Urothelium cell line (cell line): ENCODE measurements at regions not wholly inside any gene's neighbourhood (a gene's known extent, or its start where the extent isn't known, plus 50 kb on each side); places are given as distances from the start of the nearest gene placed in this dataset.

Experiments used
- DNase-seq: peaks from one replicate; pipeline ENCODE4 v3.0.0; 2011; ENCODE audit warnings: low spot score, mixed read lengths
- FAIRE-seq: peaks from 2 replicates; lab custom pipeline; 2011; peaks lifted over from hg19 to GRCh38; lab: Jason Lieb, UNC

DNA sequence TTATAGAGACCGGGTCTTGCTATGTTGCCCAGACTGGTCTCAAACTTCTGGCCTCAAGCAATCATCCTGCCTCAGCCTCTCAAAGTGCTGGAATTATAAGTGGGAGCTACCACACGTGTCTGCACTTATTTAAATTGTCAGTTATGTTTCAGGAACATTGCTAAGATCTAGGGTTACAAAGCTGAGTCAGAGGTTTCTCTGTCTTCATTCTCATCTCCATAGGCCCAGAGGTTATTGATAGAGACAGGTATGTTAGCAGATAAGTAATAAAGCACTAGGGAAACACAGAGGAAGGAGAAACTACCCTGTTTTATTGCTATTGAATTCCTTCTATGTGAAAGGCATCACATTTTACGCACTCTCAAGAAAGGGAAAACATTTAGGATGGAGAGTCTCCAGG lies 214.1 kb downstream of the REEP3 start:
- DNase-seq (no peak), FAIRE-seq (no peak)

DNA sequence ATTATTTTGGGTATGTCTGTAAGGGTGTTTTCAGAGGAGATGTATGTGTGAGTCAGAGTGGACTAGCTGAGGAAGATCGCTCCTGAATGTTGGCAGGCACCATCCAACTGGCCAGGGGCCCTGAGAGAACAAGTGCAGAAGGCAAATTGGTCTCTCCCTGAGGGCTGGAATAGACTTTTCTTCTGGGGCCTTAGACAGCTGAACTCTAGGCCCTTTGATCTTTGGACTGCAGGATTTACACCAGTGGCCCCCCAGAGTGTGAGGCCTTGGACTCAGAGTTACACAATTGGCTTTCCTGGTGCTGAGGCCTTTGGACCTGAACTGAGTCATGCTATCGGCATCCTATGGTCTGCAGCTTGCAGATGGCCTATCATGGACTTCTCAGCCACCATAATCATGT lies 217.2 kb downstream of the REEP3 start:
- FAIRE-seq = peak; percentile 42
- DNase-seq = peak; percentile 35

- FAIRE-seq (no peak), DNase-seq (no peak)
These were observed 223.1 kb downstream of the REEP3 start for GRCh38 chr10:63744060-63744941.

- DNase-seq (no peak), FAIRE-seq (no peak)
These were observed 228.7 kb downstream of the REEP3 start for GRCh38 chr10:63749915-63750314.

GRCh38 chr10:63751836-63752235 lies 230.6 kb downstream of the REEP3 start:
- FAIRE-seq (no peak), DNase-seq (no peak)

GRCh38 chr10:63752318-63752717 lies 231.1 kb downstream of the REEP3 start:
- no peak for DNase-seq
- FAIRE-seq = no peak

DNA sequence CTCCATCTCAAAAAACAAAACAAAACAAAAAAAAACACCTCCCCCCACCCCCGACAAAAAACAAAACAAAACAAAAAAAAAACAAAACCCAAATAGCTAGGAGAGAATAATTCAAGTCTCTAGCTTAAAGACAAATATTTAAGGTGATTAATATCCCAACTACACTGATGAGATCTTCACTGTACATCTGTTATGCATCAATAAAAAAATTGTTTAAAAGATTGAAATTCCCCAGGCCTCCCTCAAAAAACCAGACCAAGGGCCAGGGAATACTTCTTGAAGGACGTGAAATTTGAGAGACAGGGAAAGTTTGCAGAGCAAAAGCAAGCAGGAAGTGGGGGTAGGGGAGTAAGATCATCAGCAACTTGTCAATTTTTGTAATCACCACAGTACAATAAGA lies 232.6 kb downstream of the REEP3 start:
- DNase-seq (no peak), FAIRE-seq (no peak)

- DNase-seq = no peak
- FAIRE-seq = no peak
These were observed 234.2 kb downstream of the REEP3 start for GRCh38 chr10:63755441-63755840.

DNA sequence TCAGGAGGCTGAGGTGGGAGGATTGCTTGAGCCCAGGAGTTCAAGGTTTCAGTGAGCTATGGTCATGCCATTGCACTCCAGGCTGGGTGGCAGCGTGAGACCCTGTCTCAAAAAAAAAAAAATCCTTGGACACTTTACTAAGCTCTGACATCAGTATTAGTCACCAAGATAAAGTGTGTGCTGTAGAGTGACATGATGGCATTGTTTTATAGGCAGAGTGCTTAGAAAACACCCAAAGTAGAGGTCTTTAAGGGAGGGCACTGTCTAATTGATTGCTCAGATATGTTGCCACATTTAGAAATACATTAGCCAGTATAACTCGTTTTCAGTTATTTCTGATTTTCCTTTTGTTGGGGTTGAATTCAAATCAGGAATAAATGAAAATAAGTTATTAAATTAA lies 235.9 kb downstream of the REEP3 start:
- DNase-seq (no peak), FAIRE-seq (no peak)

DNA sequence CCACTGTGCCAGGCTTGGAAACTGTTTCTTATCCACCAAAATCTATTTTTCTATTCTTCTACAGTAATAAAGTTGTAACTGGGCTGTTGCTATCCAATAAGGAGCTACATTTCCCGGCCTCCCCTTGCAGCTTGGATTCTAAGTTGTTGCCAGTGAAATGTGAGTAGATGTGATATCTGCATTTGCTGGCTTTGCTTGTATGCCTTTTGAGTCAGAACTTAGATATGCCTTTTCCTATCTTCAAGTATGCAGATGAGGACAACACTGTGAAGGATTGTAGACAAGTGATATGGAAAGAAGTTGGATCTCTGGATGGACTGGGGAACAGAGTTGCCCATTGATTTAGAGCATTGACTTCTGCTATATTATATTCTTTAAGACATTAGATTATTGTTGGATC lies 236.9 kb downstream of the REEP3 start:
- DNase-seq (no peak), FAIRE-seq (no peak)

- DNase-seq = no peak
- no peak for FAIRE-seq
These were observed 238.1 kb downstream of the REEP3 start for GRCh38 chr10:63759335-63759734.

DNA sequence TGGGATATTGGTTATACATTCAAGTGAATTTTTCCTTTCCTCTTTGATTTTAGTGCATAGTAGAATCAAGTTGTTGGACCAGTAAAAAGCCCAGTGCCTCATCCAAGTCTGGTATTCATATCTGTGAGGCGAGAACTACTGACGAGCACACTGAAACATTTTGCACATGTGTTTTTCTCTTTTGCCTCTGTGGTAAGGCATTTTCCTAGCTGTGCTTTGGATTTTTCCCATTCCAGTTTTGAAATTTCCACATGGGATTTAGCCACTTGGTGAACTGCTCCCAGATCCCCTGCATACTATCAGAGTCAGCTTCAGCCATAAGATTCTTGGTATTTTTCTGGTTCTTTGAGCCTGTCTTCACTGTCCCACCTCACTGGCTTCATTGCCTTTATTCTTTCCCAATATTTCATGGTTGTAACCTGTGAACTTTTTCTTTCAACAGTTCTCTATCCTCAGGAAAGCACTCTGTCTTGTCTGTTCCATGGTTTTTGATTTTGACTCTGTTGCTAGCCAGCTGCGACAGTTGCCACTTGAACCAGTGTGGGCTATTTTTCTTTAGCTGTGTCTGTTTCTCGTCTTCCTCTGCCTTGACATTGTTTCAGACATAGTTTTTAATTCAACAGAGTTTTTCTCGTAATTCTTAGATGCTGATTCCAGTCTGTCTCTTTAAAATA lies 239.0 kb downstream of the REEP3 start:
- no peak for FAIRE-seq
- no peak for DNase-seq

DNA sequence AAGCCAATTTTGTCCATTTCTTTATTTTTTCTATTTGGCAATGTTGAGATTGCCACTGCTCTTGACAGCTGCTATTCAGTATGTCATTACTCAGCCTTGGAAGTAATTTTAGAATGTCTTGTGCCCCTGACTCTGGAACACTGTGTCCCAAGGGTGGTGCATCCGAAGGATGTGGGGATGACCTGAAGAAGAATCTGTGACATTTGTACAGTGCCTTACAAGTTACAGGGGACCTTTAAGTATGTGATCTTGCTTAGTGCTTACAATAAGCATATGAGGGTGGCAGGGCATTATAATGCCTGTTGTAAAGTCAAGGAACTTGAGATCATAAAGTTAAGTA lies 239.5 kb downstream of the REEP3 start:
- DNase-seq (no peak), FAIRE-seq (peak; percentile 42)

- DNase-seq (no peak), FAIRE-seq (no peak)
These were observed 240.0 kb downstream of the REEP3 start for GRCh38 chr10:63761243-63761642.

DNA sequence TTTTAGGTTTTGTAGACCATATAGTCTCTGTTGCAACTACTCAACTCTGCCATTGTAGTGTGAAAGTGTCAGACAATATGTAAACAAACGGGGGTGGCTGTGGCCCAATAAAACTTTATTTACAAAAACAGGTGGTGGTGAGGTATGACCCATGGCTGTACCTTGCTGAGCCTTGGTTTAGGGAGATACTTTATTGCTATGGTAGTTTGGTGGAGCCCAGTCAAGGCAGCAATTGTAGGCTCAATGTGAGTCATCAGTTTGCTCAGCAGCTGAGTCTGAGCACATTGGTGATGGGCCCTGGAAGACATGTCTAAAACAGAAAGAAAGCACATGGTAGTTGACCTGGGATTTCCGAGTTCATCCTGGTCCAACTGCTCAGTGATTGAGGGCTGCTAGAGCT lies 242.5 kb downstream of the REEP3 start:
- DNase-seq (peak; percentile 32), FAIRE-seq (no peak)

DNA sequence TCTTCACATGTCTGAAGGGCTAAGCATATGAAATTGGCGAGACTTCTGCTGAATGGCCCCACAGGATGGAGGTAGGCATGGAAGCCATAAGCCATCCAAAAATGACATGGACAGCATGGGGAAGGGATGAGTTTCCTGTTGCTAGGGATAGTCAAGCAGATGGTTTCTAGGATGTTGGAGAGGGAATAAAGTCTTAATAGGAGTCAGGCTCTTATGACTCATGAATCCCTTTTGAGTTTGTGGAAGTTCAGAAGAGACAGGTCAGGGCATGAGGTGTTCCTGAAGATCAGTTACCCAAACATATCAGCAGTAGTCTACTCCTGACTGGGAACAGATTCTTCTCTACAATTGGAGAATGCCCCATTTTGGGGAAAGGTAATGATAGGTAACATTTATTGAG lies 243.9 kb downstream of the REEP3 start:
- FAIRE-seq = no peak
- DNase-seq = no peak

DNA sequence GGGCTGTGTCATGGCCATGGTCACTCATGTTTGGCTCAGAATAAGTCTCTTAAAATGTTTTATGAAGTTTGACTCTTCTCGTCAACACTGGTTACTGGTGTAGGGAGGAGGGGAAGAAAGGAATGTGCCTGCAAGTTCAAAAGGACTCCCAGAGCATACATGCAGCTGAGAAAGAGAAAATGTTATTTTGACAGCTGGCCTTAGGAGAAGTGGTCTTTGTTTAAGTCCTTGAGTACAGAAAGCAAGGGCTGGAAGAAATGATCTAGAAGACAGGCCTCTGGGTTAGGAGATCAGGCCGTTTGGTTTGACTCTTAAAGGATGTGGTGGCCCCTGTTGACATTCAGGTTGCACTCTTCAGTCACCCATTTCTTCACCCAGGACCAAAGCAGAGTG lies 245.5 kb downstream of the REEP3 start:
- FAIRE-seq = no peak
- DNase-seq = no peak

DNA sequence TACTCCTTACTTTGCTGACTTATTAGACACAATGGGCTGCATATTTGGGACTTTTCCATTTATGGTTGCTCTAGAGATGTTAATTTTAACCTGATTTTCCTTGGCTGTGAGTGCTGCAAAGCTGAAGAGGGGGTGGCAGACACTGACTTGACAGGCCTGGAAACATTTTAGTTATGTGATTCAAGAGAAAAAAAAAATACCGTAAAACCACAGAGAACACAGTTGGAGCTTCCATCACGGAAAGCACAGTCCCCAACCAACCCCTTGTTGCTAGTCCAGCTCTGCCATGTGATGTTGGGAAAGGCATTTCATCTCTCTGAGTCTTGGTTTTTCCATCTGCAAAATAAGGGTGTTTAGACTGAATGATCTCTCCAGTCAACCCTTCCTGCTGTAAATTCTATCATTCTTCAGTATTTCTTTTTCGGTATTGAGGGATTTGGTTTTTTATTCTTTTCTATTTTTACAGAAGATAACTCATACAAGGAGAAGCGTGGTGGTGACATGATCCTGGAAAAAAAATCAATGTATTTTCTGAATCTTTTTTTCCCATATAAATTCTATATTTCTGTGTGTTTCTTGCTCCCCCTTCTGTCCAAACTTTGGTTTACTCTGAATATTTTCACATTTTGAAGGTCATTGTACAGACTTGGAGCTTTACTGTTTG lies 246.1 kb downstream of the REEP3 start:
- DNase-seq (no peak), FAIRE-seq (no peak)

- DNase-seq = no peak
- no peak for FAIRE-seq
These were observed 248.2 kb downstream of the REEP3 start for GRCh38 chr10:63769367-63769766.

DNA sequence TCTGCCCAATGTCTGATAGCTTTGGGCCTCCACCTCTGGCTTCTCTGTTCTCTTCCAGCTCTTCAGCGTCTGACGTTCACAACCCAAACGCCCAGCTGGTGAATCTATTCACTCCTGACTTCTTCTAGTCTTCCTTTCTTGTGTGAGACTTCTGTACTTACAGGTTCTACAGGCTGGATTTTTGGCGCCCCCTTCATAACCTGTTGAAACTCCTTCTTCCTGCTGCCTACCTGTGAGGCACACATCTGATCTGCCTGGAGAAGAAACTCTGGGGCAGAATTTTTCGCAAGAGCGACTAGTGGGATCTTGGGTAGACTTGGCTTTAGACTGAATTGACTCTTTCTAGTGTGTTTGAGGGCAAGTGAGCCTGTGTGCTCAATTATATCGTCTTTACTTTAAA lies 249.3 kb downstream of the REEP3 start:
- FAIRE-seq (no peak), DNase-seq (no peak)

- no peak for FAIRE-seq
- DNase-seq = no peak
These were observed 251.3 kb downstream of the REEP3 start for GRCh38 chr10:63772491-63772890.

GRCh38 chr10:63773106-63773505 lies 251.9 kb downstream of the REEP3 start:
- no peak for DNase-seq
- FAIRE-seq = no peak
